Loucy (cell line): ENCODE measurements at regions not wholly inside any gene's neighbourhood (a gene's known extent, or its start where the extent isn't known, plus 50 kb on each side); places are given as distances from the start of the nearest gene placed in this dataset.

ENCODE experiments used
- H2AFZ ChIP-seq: fragments of 200-600 bp; sonication (generic); 2 replicates; pipeline ENCODE4 v1.6.0; 2016; ENCODE audit warnings: antibody characterized with exemption, mild to moderate bottlenecking, low read length, moderate library complexity
- H3F3A ChIP-seq: fragments of 200-600 bp; 2 replicates; pipeline ENCODE4 v1.6.0; 2016; ENCODE audit warnings: antibody characterized with exemption, low read depth, mild to moderate bottlenecking
- H3K27me3 ChIP-seq: fragments of 200-600 bp; sonication (generic); 2 replicates; pipeline ENCODE4 v1.6.1; 2014; ENCODE audit warnings: low read length, mild to moderate bottlenecking; ENCODE audit not compliant: insufficient read depth, poor library complexity, severe bottlenecking
- H3K36me3 ChIP-seq: fragments of 200-600 bp; sonication (generic); 2 replicates; pipeline ENCODE4 v1.6.1; 2016; ENCODE audit warnings: low read length; ENCODE audit not compliant: insufficient read depth
- H3K4me1 ChIP-seq: fragments of 200-600 bp; sonication (generic); 2 replicates; pipeline ENCODE4 v1.5.1; 2014; ENCODE audit warnings: low read length, mild to moderate bottlenecking; ENCODE audit not compliant: insufficient read depth, poor library complexity, severe bottlenecking
- H3K4me2 ChIP-seq: fragments of 200-600 bp; sonication (generic); 2 replicates; pipeline ENCODE4 v1.6.0; 2014; ENCODE audit warnings: antibody characterized with exemption, low read length, low read depth, mild to moderate bottlenecking; ENCODE audit not compliant: poor library complexity, severe bottlenecking
- H3K4me3 ChIP-seq: fragments of 200-600 bp; sonication (generic); 2 replicates; pipeline ENCODE4 v1.5.1; 2014; ENCODE audit warnings: low read length, mild to moderate bottlenecking, mixed read lengths; ENCODE audit not compliant: poor library complexity, severe bottlenecking
- H3K79me2 ChIP-seq: fragments of 200-600 bp; sonication (generic); 2 replicates; pipeline ENCODE4 v1.6.1; 2014; ENCODE audit warnings: low read length; ENCODE audit not compliant: insufficient read depth
- H3K9ac ChIP-seq: fragments of 200-600 bp; sonication (generic); 2 replicates; pipeline ENCODE4 v1.6.0; 2014; ENCODE audit warnings: mild to moderate bottlenecking, low read depth, low read length, moderate library complexity; ENCODE audit not compliant: poor library complexity, severe bottlenecking
- H3K9me2 ChIP-seq: fragments of 200-600 bp; sonication (generic); replicated peaks from 2 replicates; pipeline ENCODE4 v1.6.1; 2016; ENCODE audit warnings: low read depth, low read length, mixed read lengths
- H3K9me3 ChIP-seq: fragments of 200-600 bp; sonication (generic); 2 replicates; pipeline ENCODE4 v1.6.1; 2014; ENCODE audit warnings: mild to moderate bottlenecking, antibody characterized with exemption, low read length, low read depth; ENCODE audit not compliant: insufficient read depth
- H4K20me1 ChIP-seq: fragments of 200-600 bp; sonication (generic); 2 replicates; pipeline ENCODE4 v1.6.0; 2014; ENCODE audit warnings: antibody characterized with exemption, low read length, mild to moderate bottlenecking; ENCODE audit not compliant: insufficient read depth, poor library complexity, severe bottlenecking
- CTCF ChIP-seq: fragments of 200-600 bp; sonication (generic); conservative IDR thresholded peaks from 2 replicates; pipeline ENCODE4 v1.5.1; 2014; ENCODE audit warnings: mild to moderate bottlenecking, antibody characterized with exemption, low read length
- EZH2phosphoT487 ChIP-seq: fragments of 200-600 bp; IDR thresholded peaks from 2 replicates; pipeline ENCODE4 v1.6.1; 2018; ENCODE audit warnings: antibody characterized with exemption, mild to moderate bottlenecking, moderate library complexity, borderline replicate concordance

- Histone ChIP-seq H3K79me2 (no peaks in the 10 kb centered on the region), H2AFZ (no peak overlapping the region), H3K9ac (no peak overlapping the region), H3K36me3 (no peaks in the 10 kb centered on the region), H3K4me1 (peaks cover 7% of the 10 kb centered on the region), H3K4me2 (no peak overlapping the region), H4K20me1 (no peaks in the 10 kb centered on the region), H3F3A (no peaks in the 10 kb centered on the region), H3K9me3 (no peaks in the 10 kb centered on the region), H3K4me3 (no peak overlapping the region), H3K27me3 (no peaks in the 10 kb centered on the region), H3K9me2 (no peaks in the 10 kb centered on the region)
- TF ChIP-seq CTCF = 0 out of 2 replicates have a peak, but pooled peaks have one; percentile 10
- TF ChIP-seq EZH2phosphoT487 = no peak
These were observed 129.1 kb downstream of the TNFRSF21 start for GRCh38 chr6:47180633-47181032.

GRCh38 chr6:47179286-47179685 is 130.4 kb downstream of the TNFRSF21 start:
- Histone ChIP-seq H4K20me1 (no peaks in the 10 kb centered on the region), H3K4me3 (no peak overlapping the region), H3K4me1 (peaks cover 7% of the 10 kb centered on the region), H3K27me3 (no peaks in the 10 kb centered on the region), H3K9me3 (no peaks in the 10 kb centered on the region), H3K79me2 (no peaks in the 10 kb centered on the region), H3K4me2 (no peak overlapping the region), H3K9ac (no peak overlapping the region), H3K36me3 (no peaks in the 10 kb centered on the region), H2AFZ (no peak overlapping the region), H3K9me2 (no peaks in the 10 kb centered on the region), H3F3A (no peaks in the 10 kb centered on the region)
- TF ChIP-seq CTCF = no peak
- no peak for TF ChIP-seq EZH2phosphoT487

GRCh38 chr6:47175656-47176055 is 133.5 kb upstream of the ADGRF1 start:
- H3K4me2 ChIP-seq = no peak overlapping the region
- no peaks in the 10 kb centered on the region for H3F3A ChIP-seq
- no peaks in the 10 kb centered on the region for H3K9me2 ChIP-seq
- no peaks in the 10 kb centered on the region for H3K36me3 ChIP-seq
- TF ChIP-seq EZH2phosphoT487 (no peak), CTCF (no peak)
- H3K9me3 ChIP-seq = no peaks in the 10 kb centered on the region
- no peaks in the 10 kb centered on the region for H4K20me1 ChIP-seq
- peaks cover 3% of the 10 kb centered on the region for H3K4me1 ChIP-seq
- H2AFZ ChIP-seq = no peak overlapping the region
- no peak overlapping the region for H3K4me3 ChIP-seq
- no peak overlapping the region for H3K9ac ChIP-seq
- H3K27me3 ChIP-seq = no peaks in the 10 kb centered on the region
- H3K79me2 ChIP-seq = no peaks in the 10 kb centered on the region
